Glomerular visceral epithelial cell (primary cell): ENCODE measurements at regions not wholly inside any gene's neighbourhood (a gene's known extent, or its start where the extent isn't known, plus 50 kb on each side); places are given as distances from the start of the nearest gene placed in this dataset.
A peak's percentile ranks its signal among the peaks of the same experiment; 100 is the strongest.

Experiments used
- DNase-seq: peaks from one replicate; pipeline ENCODE4 v3.0.0-alpha.2; 2016; ENCODE audit errors: extremely low spot score

DNA sequence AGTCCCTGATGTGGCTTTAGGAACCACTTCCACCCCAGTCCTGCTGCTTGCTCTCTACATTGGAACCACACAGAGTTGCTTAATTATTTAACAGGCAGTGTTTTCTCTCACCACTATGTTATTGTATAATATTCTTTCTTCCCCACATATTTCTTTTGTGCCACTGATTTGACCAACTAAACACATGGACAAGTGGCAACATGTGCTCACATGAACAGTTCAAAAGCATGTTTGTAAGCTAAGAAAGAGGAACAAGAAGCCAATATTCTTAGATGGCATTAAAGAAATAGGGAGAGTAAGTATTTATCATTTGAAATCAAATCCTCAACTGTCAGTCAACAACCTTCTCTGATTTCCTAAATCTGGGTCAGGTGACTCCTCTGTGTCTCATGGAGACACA is 409.6 kb downstream of the FBXO15 start:
- no peak for DNase-seq

DNA sequence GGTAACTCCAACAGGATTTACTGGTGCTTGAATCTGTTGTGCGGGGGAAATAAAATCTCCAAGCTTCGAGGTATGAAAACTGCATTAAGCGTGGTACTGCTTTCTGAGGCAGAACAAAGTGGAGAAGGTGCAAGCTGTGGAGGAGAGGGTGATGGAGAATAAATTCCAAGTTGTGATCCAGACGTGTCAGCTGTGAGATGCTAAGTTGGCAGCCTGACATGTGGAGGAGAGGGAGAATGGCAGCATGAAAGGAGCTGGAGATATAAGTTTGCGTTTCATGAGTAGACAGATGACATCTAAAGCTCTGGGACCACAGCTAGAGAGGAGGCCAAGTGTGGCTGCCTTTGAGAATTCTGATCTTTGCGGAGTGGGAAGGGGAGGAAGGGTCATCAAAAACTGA is 411.8 kb downstream of the FBXO15 start:
- DNase-seq = no peak

- no peak for DNase-seq
These were observed 413.8 kb downstream of the FBXO15 start for GRCh38 chr18:73733806-73734314.

DNA sequence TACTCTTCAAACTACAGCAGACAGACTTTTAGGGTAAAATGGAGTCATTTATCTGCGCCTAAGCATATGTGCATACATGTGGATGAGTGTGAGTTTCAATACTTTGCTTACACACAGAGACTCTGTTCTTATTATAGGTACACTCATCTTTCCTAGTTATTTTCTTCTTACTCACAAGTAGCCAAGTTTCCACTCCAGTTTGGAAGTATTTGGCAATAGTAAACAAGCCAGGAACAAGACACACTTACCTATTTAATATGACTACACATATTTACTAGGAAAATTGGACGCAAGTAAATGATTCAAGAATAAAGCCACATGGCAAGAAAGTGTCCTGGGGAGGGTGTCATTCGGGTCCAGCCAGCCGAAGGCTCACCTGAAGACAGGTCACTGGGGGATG is 414.3 kb downstream of the FBXO15 start:
- no peak for DNase-seq

DNA sequence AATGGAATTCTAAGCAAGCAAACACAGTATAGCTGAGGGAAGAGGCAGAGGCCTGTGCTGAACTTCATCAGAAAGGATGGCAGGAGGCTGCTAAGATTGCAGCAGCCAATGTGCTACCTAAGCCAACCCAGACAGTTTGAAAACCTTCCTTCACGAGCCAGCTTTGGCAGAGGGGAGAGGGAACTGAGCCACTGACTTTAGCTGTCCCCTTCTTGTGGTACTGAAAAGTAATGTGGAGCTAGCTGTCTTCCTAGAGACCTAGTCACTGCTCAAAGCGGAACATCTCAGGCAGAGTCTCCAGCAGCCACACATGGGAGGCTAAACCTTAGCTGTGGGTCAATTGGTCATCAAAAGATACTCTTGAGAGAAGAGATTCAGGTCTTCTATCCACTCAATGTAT is 419.0 kb downstream of the FBXO15 start:
- DNase-seq = no peak

- no peak for DNase-seq
These were observed 422.7 kb downstream of the FBXO15 start for GRCh38 chr18:73724958-73725357.

- DNase-seq = peak; percentile 36
These were observed 428.0 kb downstream of the FBXO15 start for GRCh38 chr18:73719611-73720010.

DNA sequence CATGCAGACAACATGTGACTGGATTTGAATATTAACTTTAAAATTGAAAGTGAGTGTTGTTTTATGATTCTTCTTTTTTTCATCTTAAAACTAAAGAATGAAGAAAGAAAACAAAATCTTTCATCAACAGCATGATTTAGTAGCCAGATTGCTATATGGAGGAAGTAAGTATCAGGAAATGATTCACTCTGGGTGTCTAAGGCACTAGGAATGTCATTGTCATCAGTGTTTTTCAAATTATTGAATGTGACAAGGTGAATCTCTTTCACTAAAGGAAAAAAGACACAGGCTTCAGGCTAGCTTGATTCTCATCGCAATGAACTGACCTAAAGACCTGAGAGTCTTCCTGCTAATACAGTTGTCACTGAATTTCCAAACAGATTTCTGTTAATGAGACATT is 430.1 kb downstream of the FBXO15 start:
- peak; percentile 4 for DNase-seq

DNA sequence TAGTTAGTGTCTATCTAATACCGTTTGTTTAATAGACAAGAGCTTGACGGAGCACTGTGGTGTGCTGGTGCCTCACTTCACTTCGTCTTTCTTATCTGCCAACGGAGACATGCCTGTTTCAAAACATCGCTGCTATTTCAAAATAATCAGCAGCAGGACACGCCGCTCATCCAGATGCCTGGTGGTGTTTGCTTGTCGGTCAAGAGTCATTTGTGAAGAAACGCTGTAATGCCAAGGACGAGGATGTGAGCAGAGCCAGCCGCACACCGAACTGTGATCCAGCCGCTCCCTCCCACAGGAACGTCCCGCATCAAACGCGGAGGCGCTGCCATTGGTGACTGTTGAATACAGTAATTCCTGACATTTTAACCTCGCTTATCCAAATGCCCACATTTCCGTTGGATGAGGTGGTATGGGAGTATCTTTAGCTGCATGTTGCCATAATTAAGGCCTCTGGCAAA is 432.4 kb downstream of the FBXO15 start:
- DNase-seq = no peak

DNA sequence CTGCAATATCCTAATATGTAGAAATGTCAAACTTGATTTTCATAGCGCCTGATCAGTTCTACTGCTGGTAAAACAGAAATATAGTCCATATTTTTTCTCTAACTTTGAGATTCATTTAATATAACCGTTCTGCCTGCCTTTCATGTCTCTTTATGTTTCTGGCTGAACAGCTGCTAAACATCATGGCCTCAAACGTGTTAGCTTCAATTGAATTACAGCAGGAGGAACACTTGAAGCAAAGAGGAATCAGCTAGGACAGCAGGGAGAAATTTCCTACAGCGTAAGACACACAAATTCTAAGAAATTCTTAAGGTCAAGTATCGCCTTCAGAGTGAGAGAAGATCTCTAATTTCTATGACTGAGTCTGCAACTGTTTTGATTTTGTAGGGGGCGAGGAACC is 433.2 kb downstream of the FBXO15 start:
- DNase-seq = no peak

DNA sequence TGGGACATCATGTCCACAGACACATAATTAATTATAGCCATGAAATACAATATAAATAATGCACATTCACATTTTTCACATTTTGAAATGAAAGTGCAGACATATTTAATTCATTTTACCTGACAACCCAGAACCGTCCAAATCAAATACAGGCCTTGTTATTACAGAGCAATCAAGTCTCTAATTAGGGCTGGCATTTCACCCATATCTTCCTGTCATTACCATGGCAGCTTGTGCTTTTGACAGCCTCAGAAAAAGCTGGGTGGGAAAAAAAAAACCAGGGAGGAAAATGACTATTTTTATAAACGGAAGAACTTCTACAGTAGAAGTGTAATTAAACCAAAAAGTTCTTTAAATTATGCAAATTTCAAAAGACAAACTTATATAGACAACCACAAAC is 436.4 kb downstream of the FBXO15 start:
- DNase-seq = no peak

DNA sequence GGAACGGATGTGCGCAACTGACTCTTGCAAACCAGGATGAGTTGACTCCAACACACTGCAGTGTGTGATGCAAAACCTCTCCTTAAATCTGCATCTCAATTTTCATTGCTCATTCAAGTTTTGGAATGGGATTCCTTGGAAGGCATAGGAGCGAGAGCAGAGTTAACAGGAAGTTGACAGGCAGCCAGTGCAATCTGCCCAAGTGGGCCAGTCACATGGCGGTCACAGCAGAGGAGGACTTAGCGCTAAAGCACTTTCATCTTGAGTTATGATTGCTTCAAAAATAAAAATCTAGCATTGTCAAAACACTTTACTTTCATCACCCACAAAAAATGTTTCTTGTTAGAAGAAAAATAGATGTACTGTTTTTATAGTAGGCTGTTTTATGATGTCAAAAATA is 439.0 kb downstream of the FBXO15 start:
- DNase-seq = no peak

- DNase-seq = no peak
These were observed 440.6 kb downstream of the FBXO15 start for GRCh38 chr18:73707035-73707434.

DNA sequence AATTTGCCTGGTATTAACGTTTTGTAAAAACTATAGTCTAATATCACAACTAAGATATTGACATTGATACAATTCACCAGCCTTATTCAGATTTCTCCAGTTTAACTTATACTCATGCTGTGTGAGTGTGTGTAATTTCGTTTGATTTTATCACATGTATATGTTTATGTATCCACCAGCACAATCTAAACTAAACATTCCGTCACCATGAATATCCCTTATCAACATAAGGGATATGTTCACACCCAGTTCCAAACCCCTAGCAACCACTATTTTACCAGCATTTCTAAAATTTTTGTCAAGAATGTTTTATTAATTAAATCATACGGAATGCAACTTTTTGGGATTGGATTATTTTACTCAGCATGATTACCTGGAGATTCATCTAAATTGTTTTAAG is 450.3 kb downstream of the FBXO15 start:
- no peak for DNase-seq

DNA sequence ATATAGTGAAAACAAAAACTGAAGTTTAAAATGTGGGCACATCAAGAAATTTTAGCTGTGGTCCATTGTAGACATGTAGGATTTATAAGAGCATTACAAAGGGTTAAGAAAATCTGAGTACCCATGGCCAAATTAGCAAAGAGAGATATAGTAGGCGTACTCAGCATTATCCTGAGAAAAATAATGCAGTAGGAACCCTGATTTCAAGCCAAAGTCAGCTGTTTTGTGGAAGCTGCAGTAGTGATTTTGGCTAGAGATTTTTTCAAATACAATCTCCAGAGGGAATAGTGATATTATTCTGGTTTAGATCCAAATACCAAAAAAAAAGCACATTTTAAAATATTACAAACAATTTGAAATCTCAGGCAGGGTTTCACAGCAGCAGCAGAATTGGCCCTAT is 450.9 kb downstream of the FBXO15 start:
- DNase-seq = no peak

- no peak for DNase-seq
These were observed 451.5 kb downstream of the FBXO15 start for GRCh38 chr18:73696171-73696570.

DNA sequence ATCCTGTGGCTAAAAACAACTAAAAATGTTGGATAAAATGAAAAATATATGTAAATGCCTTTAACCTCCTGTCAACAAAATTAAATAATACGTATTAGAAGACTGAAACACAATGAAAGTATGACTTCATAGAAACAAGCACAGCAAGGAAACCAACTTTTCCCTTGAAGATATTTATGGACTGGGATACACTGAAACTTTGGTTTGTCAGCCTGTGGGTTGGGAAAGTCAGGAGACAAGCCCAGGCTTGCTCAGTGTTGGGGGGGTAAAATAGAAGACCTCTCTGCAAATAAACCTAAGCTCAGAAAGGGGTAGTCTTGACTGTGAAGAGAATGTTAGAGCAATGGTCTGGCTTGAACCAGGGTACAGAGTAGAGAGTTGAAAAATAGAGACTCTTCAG is 454.5 kb downstream of the FBXO15 start:
- no peak for DNase-seq

DNA sequence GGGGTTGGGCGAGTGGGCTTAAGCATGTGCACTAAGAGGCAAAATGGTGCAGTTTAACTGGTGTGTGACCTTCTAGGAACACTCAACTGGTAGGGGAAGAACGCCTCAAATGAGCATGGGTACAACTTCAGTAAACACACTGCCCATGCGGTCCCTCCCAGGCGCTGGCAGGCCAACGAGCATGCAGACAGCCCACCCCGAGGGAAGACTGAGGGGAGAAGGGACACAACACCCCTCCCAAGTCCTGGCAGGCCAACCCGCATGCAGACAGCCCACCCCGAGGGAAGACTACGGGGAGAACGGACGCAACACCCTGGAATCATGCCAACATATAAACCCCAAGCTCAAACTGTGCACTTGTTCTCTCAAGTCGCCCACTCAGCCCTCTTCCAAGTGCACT is 456.0 kb downstream of the FBXO15 start:
- DNase-seq = no peak

DNA sequence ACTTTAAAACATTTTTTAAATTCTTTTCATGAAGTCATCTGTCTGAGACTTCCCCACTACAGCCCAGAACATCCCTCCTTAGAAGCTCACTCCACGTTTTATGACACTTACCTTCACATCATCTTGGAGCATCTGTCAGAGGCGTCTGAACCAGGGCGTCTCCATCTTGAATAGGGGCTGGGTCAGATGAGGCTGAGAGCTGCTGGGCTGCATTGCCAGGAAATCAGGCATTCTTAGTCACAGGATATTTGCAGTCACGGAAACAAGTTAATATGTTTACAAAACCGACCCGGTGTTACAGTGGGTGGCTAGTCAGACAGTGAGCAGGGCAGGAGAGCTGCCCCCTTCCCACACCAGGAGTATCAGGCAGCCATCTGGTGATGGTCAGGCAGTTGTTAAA is 456.5 kb downstream of the FBXO15 start:
- peak; percentile 48 for DNase-seq

GRCh38 chr18:73690222-73690621 is 457.4 kb downstream of the FBXO15 start:
- no peak for DNase-seq

- DNase-seq = peak; percentile 58
These were observed 458.6 kb downstream of the FBXO15 start for GRCh38 chr18:73688851-73689711.

DNA sequence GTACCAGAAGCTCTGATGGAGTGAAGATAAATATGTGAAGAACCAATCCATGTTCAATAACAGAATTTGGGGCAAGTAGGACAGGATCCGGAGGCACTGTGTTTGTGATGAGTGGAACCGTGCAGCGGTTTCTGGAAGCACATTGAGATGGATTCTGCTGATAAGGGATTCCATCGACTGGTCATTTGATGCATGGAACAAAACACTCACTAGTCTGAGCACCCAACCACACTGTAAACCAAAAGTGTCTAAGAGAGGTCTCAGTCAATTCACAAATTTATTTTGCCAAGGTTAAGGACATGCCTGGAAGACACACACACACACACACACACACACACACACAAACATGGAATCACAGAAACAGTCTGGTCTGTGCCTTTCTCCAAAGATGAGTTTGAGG is 459.5 kb downstream of the FBXO15 start:
- DNase-seq = no peak

- DNase-seq = no peak
These were observed 463.0 kb downstream of the FBXO15 start for GRCh38 chr18:73684647-73685046.
